Fibroblast of lung (primary cell): ENCODE measurements at regions not wholly inside any gene's neighbourhood (a gene's known extent, or its start where the extent isn't known, plus 50 kb on each side); places are given as distances from the start of the nearest gene placed in this dataset.
A peak's percentile ranks its signal among the peaks of the same experiment; 100 is the strongest.

Experiments
- DNase-seq, 2 donors: peaks; one replicate each; pipeline versions ENCODE4 v3.0.0 to v3.0.0-alpha.2; 2010; ENCODE audit warnings: low read depth in 2 of 2
- H2AFZ ChIP-seq: 2 replicates; pipeline ENCODE4 v1.5.1; 2012; ENCODE audit warnings: low read length, control low read depth, inconsistent platforms
- H3K27ac ChIP-seq: 2 replicates; pipeline ENCODE4 v1.5.1; 2011; ENCODE audit warnings: low read length, control low read depth; ENCODE audit not compliant: insufficient read depth
- H3K27me3 ChIP-seq: 2 replicates; pipeline ENCODE4 v1.5.1; 2011; ENCODE audit warnings: mild to moderate bottlenecking, low read length; ENCODE audit not compliant: control insufficient read depth, insufficient read depth
- H3K36me3 ChIP-seq: 2 replicates; pipeline ENCODE4 v1.5.1; 2011; ENCODE audit warnings: low read length; ENCODE audit not compliant: control insufficient read depth, insufficient read depth
- H3K4me1 ChIP-seq: 2 replicates; pipeline ENCODE4 v1.5.1; 2011; ENCODE audit warnings: low read length; ENCODE audit not compliant: control insufficient read depth, insufficient read depth; ENCODE audit errors: extremely low read depth
- H3K4me2 ChIP-seq: 2 replicates; pipeline ENCODE4 v1.5.1; 2011; ENCODE audit warnings: low read length, control low read depth; ENCODE audit not compliant: insufficient read depth; ENCODE audit errors: extremely low read depth
- H3K4me3 ChIP-seq, 4 experiments: fragments of 200-600 bp in 1 of 4; sonication (generic) in 1 of 4; replicated peaks in 1 of 4; 2 replicates each; pipeline ENCODE4 v1.5.1; 2011 to 2016; ENCODE audit warnings: low read length in 4 of 4, low read depth in 3 of 4, mild to moderate bottlenecking in 3 of 4, control low read depth in 2 of 4, inconsistent platforms in 1 of 4, mixed read lengths in 1 of 4; ENCODE audit not compliant: insufficient read depth in 1 of 4; ENCODE audit errors: control extremely low read depth in 1 of 4
- H3K79me2 ChIP-seq: 2 replicates; pipeline ENCODE4 v1.5.1; 2012; ENCODE audit warnings: mild to moderate bottlenecking, low read length, inconsistent platforms; ENCODE audit not compliant: control insufficient read depth, insufficient read depth
- H3K9ac ChIP-seq: 2 replicates; pipeline ENCODE4 v1.5.1; 2011; ENCODE audit warnings: mild to moderate bottlenecking, low read length, control low read depth; ENCODE audit not compliant: insufficient read depth
- H3K9me3 ChIP-seq: 2 replicates; pipeline ENCODE4 v1.5.1; 2012; ENCODE audit warnings: low read depth, low read length; ENCODE audit not compliant: control insufficient read depth, insufficient read depth
- H4K20me1 ChIP-seq: 2 replicates; pipeline ENCODE4 v1.5.1; 2011; ENCODE audit warnings: low read length; ENCODE audit not compliant: control insufficient read depth, insufficient read depth; ENCODE audit errors: extremely low read depth
- CTCF ChIP-seq, 2 donors: IDR thresholded peaks in 1 of 2; conservative IDR thresholded peaks in 1 of 2; 1 replicate in 1 of 2; 2 replicates in 1 of 2; pipeline ENCODE4 v1.5.1; 2011 to 2012; ENCODE audit warnings: low read length in 2 of 2, control low read depth in 1 of 2, inconsistent platforms in 1 of 2, low read depth in 1 of 2, mild to moderate bottlenecking in 1 of 2
- EZH2 ChIP-seq: IDR thresholded peaks from 2 replicates; pipeline ENCODE4 v1.5.1; 2012; ENCODE audit warnings: low read length, control low read depth, mild to moderate bottlenecking; ENCODE audit errors: missing control alignments

GRCh38 chr6:68282646-68283045, 352.4 kb upstream of the ADGRB3 start:
- H3K27me3 ChIP-seq, result no peaks in the 10 kb centered on the region
- H3K9ac ChIP-seq, result no peak overlapping the region
- H3K36me3 ChIP-seq, result no peaks in the 10 kb centered on the region
- no peaks in the 10 kb centered on the region for H4K20me1 ChIP-seq
- H2AFZ ChIP-seq, result no peak overlapping the region
- no peaks in the 10 kb centered on the region for H3K4me1 ChIP-seq
- H3K9me3 ChIP-seq, result no peaks in the 10 kb centered on the region
- H3K4me3 ChIP-seq, result no peak overlapping the region
- no peaks in the 10 kb centered on the region for H3K79me2 ChIP-seq
- no peak for TF ChIP-seq CTCF (conservative IDR thresholded peaks at IDR 0.05 in 1 of 2, IDR thresholded peaks at IDR 0.05 in 1 of 2; ENCODE audit: low read depth in 1 of 2, low read length in 2 of 2)
- no peak for TF ChIP-seq EZH2
- no peak overlapping the region for H3K4me2 ChIP-seq
- no peak for DNase-seq
- no peak overlapping the region for H3K27ac ChIP-seq

- Histone ChIP-seq H3K9ac (no peak overlapping the region), H3K4me1 (no peaks in the 10 kb centered on the region), H3K9me3 (no peaks in the 10 kb centered on the region), H3K27ac (no peak overlapping the region), H2AFZ (no peak overlapping the region), H3K4me2 (no peak overlapping the region), H3K79me2 (no peaks in the 10 kb centered on the region), H3K4me3 (no peak overlapping the region), H3K27me3 (no peaks in the 10 kb centered on the region), H3K36me3 (no peaks in the 10 kb centered on the region), H4K20me1 (no peaks in the 10 kb centered on the region)
- DNase-seq, result peak; percentile 45 to 79
- TF ChIP-seq CTCF (conservative IDR thresholded peaks at IDR 0.05 in 1 of 2, IDR thresholded peaks at IDR 0.05 in 1 of 2; ENCODE audit: low read depth in 1 of 2, low read length in 2 of 2), result no peak
- no peak for TF ChIP-seq EZH2
These were observed 355.1 kb upstream of the ADGRB3 start for GRCh38 chr6:68279793-68280557.

- Histone ChIP-seq H3K27me3 (no peaks in the 10 kb centered on the region), H3K36me3 (no peaks in the 10 kb centered on the region), H2AFZ (no peak overlapping the region), H4K20me1 (no peaks in the 10 kb centered on the region), H3K9ac (no peak overlapping the region), H3K27ac (no peak overlapping the region), H3K4me3 (no peak overlapping the region), H3K79me2 (no peaks in the 10 kb centered on the region), H3K4me2 (no peak overlapping the region), H3K9me3 (no peaks in the 10 kb centered on the region), H3K4me1 (no peaks in the 10 kb centered on the region)
- DNase-seq, result no peak
- no peak for TF ChIP-seq CTCF (conservative IDR thresholded peaks at IDR 0.05 in 1 of 2, IDR thresholded peaks at IDR 0.05 in 1 of 2; ENCODE audit: low read depth in 1 of 2, low read length in 2 of 2)
- TF ChIP-seq EZH2, result no peak
These were observed 361.8 kb upstream of the ADGRB3 start for GRCh38 chr6:68273297-68273696.
